K562 (cell line): ENCODE measurements at regions not wholly inside any gene's neighbourhood (a gene's known extent, or its start where the extent isn't known, plus 50 kb on each side); places are given as distances from the start of the nearest gene placed in this dataset.

Source experiments
- ATAC-seq: fragments of 200-7000 bp; cut with Tn5 transposase; 3 replicates; pipeline ENCODE4 v1.9.1; 2020; ENCODE audit warnings: moderate library complexity
- BruUV-seq: library from RNA; stranded (reverse); fragments of 400-500 nt; replicated peaks from 2 replicates; lab custom pipeline; 2021; lab: Mats Ljungman, UMichigan
- CTCF ChIA-PET: fragments of 300-600 bp; formaldehyde crosslinking; extraction: SDS; loops from one replicate; lab custom pipeline; 2021; ENCODE audit warnings: low intra/inter-chr PET ratio; lab: Yijun Ruan, JAX
- POLR2A ChIA-PET: fragments of 300-600, 350-650 bp; sonication (Branson Sonifier 250); formaldehyde crosslinking; extraction: SDS; loops from one replicate; lab custom pipeline; 2021; ENCODE audit warnings: antibody characterized with exemption, inconsistent platforms; lab: Yijun Ruan, JAX
- DNase-seq, 4 experiments: peaks; one replicate each; pipeline versions ENCODE4 v3.0.0 to v3.0.0-alpha.2; 2011 to 2018; ENCODE audit warnings: low spot score in 3 of 4, mixed read lengths in 3 of 4; ENCODE audit errors: extremely low read depth in 1 of 4
- FAIRE-seq: peaks from 2 replicates; lab custom pipeline; 2011; peaks lifted over from hg19 to GRCh38; lab: Jason Lieb, UNC
- H2AFZ ChIP-seq: 2 replicates; pipeline ENCODE4 v1.6.0; 2011; ENCODE audit warnings: low read depth, low read length, control low read depth, inconsistent platforms
- H3K27ac ChIP-seq: fragments of 200-600 bp; 3 replicates; pipeline ENCODE4 v1.8.0; 2011; ENCODE audit warnings: low read depth, mild to moderate bottlenecking, control low read depth, inconsistent platforms, low read length, moderate library complexity, mixed read lengths; ENCODE audit errors: extremely low read depth
- H3K27me3 ChIP-seq, 2 experiments: fragments of 300-600 bp in 1 of 2; 2 replicates in 1 of 2; 3 replicates in 1 of 2; pipeline versions ENCODE4 v1.6.0 to v1.8.0; 2011; ENCODE audit warnings: inconsistent platforms in 2 of 2, low read length in 2 of 2, mild to moderate bottlenecking in 1 of 2, mixed read lengths in 1 of 2, moderate library complexity in 1 of 2; ENCODE audit not compliant: control insufficient read depth in 2 of 2, insufficient read depth in 2 of 2
- H3K36me3 ChIP-seq: fragments of 300-600 bp; 3 replicates; pipeline ENCODE4 v1.8.0; 2011; ENCODE audit warnings: mild to moderate bottlenecking, low read length, inconsistent platforms; ENCODE audit not compliant: control insufficient read depth, insufficient read depth
- H3K4me1 ChIP-seq, 2 experiments: fragments of 200-600 bp in 1 of 2; replicated peaks in 1 of 2; 2 replicates in 1 of 2; 3 replicates in 1 of 2; pipeline versions ENCODE4 v1.5.1 to v1.8.0; 2011; ENCODE audit warnings: inconsistent platforms in 2 of 2, low read length in 2 of 2, mild to moderate bottlenecking in 1 of 2, mixed read lengths in 1 of 2, moderate library complexity in 1 of 2; ENCODE audit not compliant: control insufficient read depth in 2 of 2, insufficient read depth in 2 of 2
- H3K4me2 ChIP-seq: 2 replicates; pipeline ENCODE4 v1.6.1; 2011; ENCODE audit warnings: low read length, control low read depth, inconsistent platforms, mixed read lengths; ENCODE audit not compliant: insufficient read depth
- H3K4me3 ChIP-seq: fragments of 200-600 bp; sonication (generic), shearing (Covaris generic); 2 replicates; pipeline ENCODE4 v1.5.1; 2016; ENCODE audit warnings: control low read depth, inconsistent platforms
- H3K79me2 ChIP-seq: fragments of 200-600 bp; 3 replicates; pipeline ENCODE4 v1.8.0; 2011; ENCODE audit warnings: low read length, inconsistent platforms; ENCODE audit not compliant: control insufficient read depth, insufficient read depth
- H3K9ac ChIP-seq, 2 experiments: 2 replicates each; pipeline versions ENCODE4 v1.6.0 to v1.6.1; 2011; ENCODE audit warnings: low read depth in 2 of 2, low read length in 2 of 2, control low read depth in 1 of 2, inconsistent platforms in 1 of 2, mild to moderate bottlenecking in 1 of 2, mixed read lengths in 1 of 2; ENCODE audit not compliant: insufficient read depth in 1 of 2
- H3K9me1 ChIP-seq: one replicate; pipeline ENCODE4 v1.6.0; 2011; ENCODE audit warnings: inconsistent platforms, mild to moderate bottlenecking, low read length, moderate library complexity; ENCODE audit not compliant: control insufficient read depth, insufficient read depth
- H3K9me3 ChIP-seq: replicated peaks from 2 replicates; pipeline ENCODE4 v1.5.1; 2011; ENCODE audit warnings: low read depth, low read length, inconsistent platforms; ENCODE audit not compliant: control insufficient read depth, insufficient read depth
- H4K20me1 ChIP-seq: replicated peaks from 2 replicates; pipeline ENCODE4 v1.6.1; 2011; ENCODE audit warnings: low read length, inconsistent platforms, mixed read lengths; ENCODE audit not compliant: control insufficient read depth, insufficient read depth
- ARID1B ChIP-seq: fragments of 450-650 bp; IDR thresholded peaks from 2 replicates; pipeline ENCODE4 v1.6.1; 2016; ENCODE audit warnings: antibody characterized with exemption, mild to moderate bottlenecking, inconsistent platforms
- BCL6 ChIP-seq: fragments of 250-450 bp; sonication (Bioruptor Pico); IDR thresholded peaks from 2 replicates; pipeline ENCODE4 v1.4.0; 2020
- BRD4 ChIP-seq: fragments of 200-600 bp; sonication (generic); IDR thresholded peaks from 2 replicates; pipeline ENCODE4 v1.6.1; 2017; ENCODE audit warnings: inconsistent platforms
- CHCHD3 ChIP-seq: fragments of 250-450 bp; sonication (Bioruptor Pico); IDR thresholded peaks from 2 replicates; pipeline ENCODE4 v2.1.2; 2022; ENCODE audit warnings: mild to moderate bottlenecking
- LEF1 ChIP-seq: fragments of 450-650 bp; IDR thresholded peaks from 2 replicates; pipeline ENCODE4 v1.6.1; 2016; ENCODE audit warnings: mild to moderate bottlenecking
- MTF1 ChIP-seq: fragments of 250-450 bp; sonication (Bioruptor Pico); IDR thresholded peaks from 2 replicates; pipeline ENCODE4 v1.9.0; 2021; ENCODE audit warnings: moderate library complexity, mild to moderate bottlenecking, inconsistent platforms, borderline replicate concordance
- NONO ChIP-seq, 2 experiments: fragments of 200-400 bp in 1 of 2; fragments of 450-650 bp in 1 of 2; formaldehyde crosslinking in 1 of 2; IDR thresholded peaks; 2 replicates each; pipeline ENCODE4 v1.6.1; 2017; ENCODE audit warnings: low read depth in 2 of 2, mild to moderate bottlenecking in 2 of 2, moderate library complexity in 2 of 2, low read length in 1 of 2
- YY1 ChIP-seq, 3 experiments: IDR thresholded peaks; 2 replicates each; pipeline ENCODE4 v1.6.1; 2011; ENCODE audit warnings: low read length in 2 of 3, mild to moderate bottlenecking in 2 of 3, moderate library complexity in 2 of 3, borderline replicate concordance in 1 of 3, control low read depth in 1 of 3, low read depth in 1 of 3; ENCODE audit not compliant: insufficient read depth in 3 of 3, insufficient replicate concordance in 2 of 3, control insufficient read depth in 1 of 3, insufficient read length in 1 of 3; ENCODE audit errors: extremely low read depth in 1 of 3
- WGBS: fragments of 100-300 bp; shearing (Covaris generic); methylation state at CpG from one replicate; pipeline ENCODE4 v1.1.6; 2016; ENCODE audit warnings: low coverage, mixed read lengths; ENCODE audit not compliant: insufficient coverage; ENCODE audit errors: missing lambda C conversion rate; 5-methylcytosine and 5-hydroxymethylcytosine counted together
- in situ Hi-C: fragments of 300-500 bp; cut with MboI; formaldehyde crosslinking; loops from 4 replicates; pipeline ENCODE4 v1.15.0; 2018; ENCODE audit warnings: inconsistent platforms, mixed read lengths
- intact Hi-C: fragments of 100-400 bp; cut with micrococcal nuclease; formaldehyde crosslinking; loops from 2 replicates; pipeline ENCODE4 v1.14.2; 2022
- TF ChIP-seq, protein P1 (sequence below): fragments of 250-450 bp; sonication (Bioruptor Pico); IDR thresholded peaks from 2 replicates; pipeline ENCODE4 v1.4.0; 2020; ENCODE audit warnings: mild to moderate bottlenecking
- TF ChIP-seq, protein P2 (sequence below): fragments of 250-450 bp; sonication (Bioruptor Pico); IDR thresholded peaks from 2 replicates; pipeline ENCODE4 v1.9.0; 2021; ENCODE audit warnings: mild to moderate bottlenecking
- TF ChIP-seq, protein P3 (sequence below): fragments of 250-450 bp; sonication (Bioruptor Pico); IDR thresholded peaks from 2 replicates; pipeline ENCODE4 v1.5.0; 2021; ENCODE audit warnings: mild to moderate bottlenecking, borderline replicate concordance

DNA sequence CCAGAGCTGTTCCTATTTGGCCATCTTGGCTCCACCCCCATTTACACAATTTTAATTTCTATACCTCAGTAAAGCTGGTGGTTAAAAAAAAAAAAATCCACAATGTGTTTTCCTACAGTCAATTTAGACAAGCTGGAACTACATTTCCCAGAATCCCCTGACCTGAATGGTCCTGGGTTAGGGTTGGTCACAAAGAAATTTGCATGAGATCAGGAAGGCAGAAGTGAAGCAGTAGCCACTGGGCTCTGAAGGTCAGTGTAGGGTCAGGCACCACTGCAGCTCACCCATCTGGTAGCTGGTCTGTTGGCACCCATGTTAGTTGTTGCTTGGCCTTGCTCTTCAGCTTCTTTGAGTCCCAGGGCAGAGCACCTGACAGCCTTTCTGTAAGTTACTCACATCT is 210.7 kb upstream of the API5 start:
- H3K4me3 ChIP-seq: no peak overlapping the region
- no TSS peak for BruUV-seq
- H3K36me3 ChIP-seq: no peaks in the 10 kb centered on the region
- H3K9ac ChIP-seq: no peak overlapping the region
- H3K9me1 ChIP-seq: no peaks in the 10 kb centered on the region
- H3K79me2 ChIP-seq: no peaks in the 10 kb centered on the region
- no peaks in the 10 kb centered on the region for H3K9me3 ChIP-seq
- no peaks in the 10 kb centered on the region for H4K20me1 ChIP-seq
- DNase-seq (no peak), ATAC-seq (no peak), FAIRE-seq (no peak)
- H3K4me1 ChIP-seq: no peaks in the 10 kb centered on the region
- H3K27ac ChIP-seq: no peak overlapping the region
- no peak overlapping the region for H3K4me2 ChIP-seq
- ChIA-PET POLR2A (no interaction called here), CTCF (no interaction called here)
- H3K27me3 ChIP-seq: no peaks in the 10 kb centered on the region
- intact Hi-C loops (no loop called here), in situ Hi-C loops (no loop called here)
- no peak overlapping the region for H2AFZ ChIP-seq
- TF ChIP-seq, protein P1, sequence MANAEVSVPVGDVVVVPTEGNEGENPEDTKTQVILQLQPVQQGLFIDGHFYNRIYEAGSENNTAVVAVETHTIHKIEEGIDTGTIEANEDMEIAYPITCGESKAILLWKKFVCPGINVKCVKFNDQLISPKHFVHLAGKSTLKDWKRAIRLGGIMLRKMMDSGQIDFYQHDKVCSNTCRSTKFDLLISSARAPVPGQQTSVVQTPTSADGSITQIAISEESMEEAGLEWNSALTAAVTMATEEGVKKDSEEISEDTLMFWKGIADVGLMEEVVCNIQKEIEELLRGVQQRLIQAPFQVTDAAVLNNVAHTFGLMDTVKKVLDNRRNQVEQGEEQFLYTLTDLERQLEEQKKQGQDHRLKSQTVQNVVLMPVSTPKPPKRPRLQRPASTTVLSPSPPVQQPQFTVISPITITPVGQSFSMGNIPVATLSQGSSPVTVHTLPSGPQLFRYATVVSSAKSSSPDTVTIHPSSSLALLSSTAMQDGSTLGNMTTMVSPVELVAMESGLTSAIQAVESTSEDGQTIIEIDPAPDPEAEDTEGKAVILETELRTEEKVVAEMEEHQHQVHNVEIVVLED (CRISPR knock-in tag): no peak

DNA sequence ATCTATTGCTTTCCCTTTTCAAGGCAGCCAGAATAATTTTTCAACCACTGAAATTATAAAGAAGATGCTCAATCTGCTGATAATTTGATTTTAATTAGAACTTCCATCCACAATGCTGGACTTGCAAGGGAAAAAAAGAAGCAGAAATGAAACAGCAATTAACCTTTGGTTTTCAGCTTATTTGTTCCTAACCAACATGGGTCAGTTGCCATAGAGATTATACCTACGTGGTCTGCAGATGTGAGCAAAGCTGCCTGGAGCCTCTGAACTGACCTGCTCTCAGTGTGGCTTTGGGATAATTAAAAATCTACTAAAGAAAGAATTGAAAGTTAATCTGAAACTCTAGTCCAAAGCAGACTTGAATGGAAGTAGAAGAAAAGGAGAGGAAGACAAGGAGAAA is 195.7 kb upstream of the API5 start:
- no peaks in the 10 kb centered on the region for H3K36me3 ChIP-seq
- ATAC-seq (no peak), DNase-seq (no peak), FAIRE-seq (no peak)
- no peaks in the 10 kb centered on the region for H3K79me2 ChIP-seq
- POLR2A ChIA-PET: no interaction called here
- no peaks in the 10 kb centered on the region for H3K27me3 ChIP-seq
- H3K9ac ChIP-seq: no peak overlapping the region
- CTCF ChIA-PET: no interaction called here
- BruUV-seq: no TSS peak
- H3K27ac ChIP-seq: no peak overlapping the region
- no peak overlapping the region for H3K4me2 ChIP-seq
- H3K4me3 ChIP-seq: no peak overlapping the region
- 0% methylated on average over 1 of the region's 1 CpG for WGBS
- no peaks in the 10 kb centered on the region for H3K9me1 ChIP-seq
- intact Hi-C loops: no loop called here
- no peaks in the 10 kb centered on the region for H3K4me1 ChIP-seq
- H3K9me3 ChIP-seq: no peaks in the 10 kb centered on the region
- H2AFZ ChIP-seq: no peak overlapping the region
- in situ Hi-C loops: no loop called here
- H4K20me1 ChIP-seq: no peaks in the 10 kb centered on the region
- TF ChIP-seq, protein P2, sequence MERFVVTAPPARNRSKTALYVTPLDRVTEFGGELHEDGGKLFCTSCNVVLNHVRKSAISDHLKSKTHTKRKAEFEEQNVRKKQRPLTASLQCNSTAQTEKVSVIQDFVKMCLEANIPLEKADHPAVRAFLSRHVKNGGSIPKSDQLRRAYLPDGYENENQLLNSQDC: no peak
- no peak for TF ChIP-seq CHCHD3
- TF ChIP-seq, protein P3, sequence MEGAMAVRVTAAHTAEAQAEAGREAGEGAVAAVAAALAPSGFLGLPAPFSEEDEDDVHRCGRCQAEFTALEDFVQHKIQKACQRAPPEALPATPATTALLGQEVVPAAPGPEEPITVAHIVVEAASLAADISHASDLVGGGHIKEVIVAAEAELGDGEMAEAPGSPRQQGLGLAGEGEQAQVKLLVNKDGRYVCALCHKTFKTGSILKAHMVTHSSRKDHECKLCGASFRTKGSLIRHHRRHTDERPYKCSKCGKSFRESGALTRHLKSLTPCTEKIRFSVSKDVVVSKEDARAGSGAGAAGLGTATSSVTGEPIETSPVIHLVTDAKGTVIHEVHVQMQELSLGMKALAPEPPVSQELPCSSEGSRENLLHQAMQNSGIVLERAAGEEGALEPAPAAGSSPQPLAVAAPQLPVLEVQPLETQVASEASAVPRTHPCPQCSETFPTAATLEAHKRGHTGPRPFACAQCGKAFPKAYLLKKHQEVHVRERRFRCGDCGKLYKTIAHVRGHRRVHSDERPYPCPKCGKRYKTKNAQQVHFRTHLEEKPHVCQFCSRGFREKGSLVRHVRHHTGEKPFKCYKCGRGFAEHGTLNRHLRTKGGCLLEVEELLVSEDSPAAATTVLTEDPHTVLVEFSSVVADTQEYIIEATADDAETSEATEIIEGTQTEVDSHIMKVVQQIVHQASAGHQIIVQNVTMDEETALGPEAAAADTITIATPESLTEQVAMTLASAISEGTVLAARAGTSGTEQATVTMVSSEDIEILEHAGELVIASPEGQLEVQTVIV: no peak
- TF ChIP-seq MTF1 (CRISPR knock-in tag): no peak
- TF ChIP-seq ARID1B: no peak
- TF ChIP-seq BRD4: no peak
- TF ChIP-seq YY1 (IDR thresholded peaks at IDR 0.05; ENCODE audit: borderline replicate concordance in 1 of 3, control insufficient read depth in 1 of 3, extremely low read depth in 1 of 3, insufficient read depth in 3 of 3, insufficient read length in 1 of 3, insufficient replicate concordance in 2 of 3, low read depth in 1 of 3, low read length in 2 of 3): no peak
- TF ChIP-seq NONO (IDR thresholded peaks at IDR 0.05; ENCODE audit: low read depth in 2 of 2, low read length in 1 of 2): no peak
- no peak for TF ChIP-seq BCL6 (CRISPR knock-in tag)
- TF ChIP-seq LEF1: no peak
- TF ChIP-seq, all 486 proteins: peak for 0
